ENCODE measurements at regions not wholly inside any gene's neighbourhood (a gene's known extent, or its start where the extent isn't known, plus 50 kb on each side); places are given as distances from the start of the nearest gene placed in this dataset.
"Not testable (repeated sequence)": the region's sequence is repeated elsewhere in the genome, so short reads cannot be mapped to it uniquely, and the experiment has no call there.

DNA sequence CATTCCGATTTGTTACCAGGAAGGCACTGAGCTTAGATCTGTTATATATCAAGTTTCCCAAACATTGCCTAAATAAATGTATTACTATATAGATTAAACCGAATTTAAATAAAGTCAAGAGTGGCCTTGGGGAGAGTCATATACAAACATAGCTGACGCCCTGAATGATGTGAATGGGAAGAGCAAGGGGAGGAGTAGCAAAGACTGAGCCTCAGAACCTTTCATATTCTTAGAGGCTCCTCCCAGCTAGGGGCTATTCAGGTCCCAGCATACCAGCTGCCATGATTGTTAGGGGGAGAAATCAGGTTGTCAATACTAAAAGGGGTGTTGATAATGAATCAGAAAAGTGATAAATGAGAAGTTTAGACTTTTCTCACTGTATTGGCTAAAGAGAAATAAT, 64.7 kb upstream of the ITGB1 start:
- Histone ChIP-seq H3K9ac (ENCODE audit: low read length in 2 of 2) (no peak overlapping the region), H3K4me1 (ENCODE audit: control insufficient read depth, insufficient read depth, low read length) (peaks cover 4% of the 10 kb centered on the region), H3K4me3 (ENCODE audit: low read length in 2 of 2) (no peak overlapping the region), H3K27me3 (ENCODE audit: control insufficient read depth in 1 of 2, insufficient read depth in 2 of 2, low read length in 2 of 2) (no peaks in the 10 kb centered on the region), H3K9me3 (ENCODE audit: control insufficient read depth in 2 of 2, low read length in 2 of 2) (no peaks in the 10 kb centered on the region), H3K27ac (ENCODE audit: low read length) (no peak overlapping the region), H3K36me3 (ENCODE audit: control insufficient read depth in 2 of 2, insufficient read depth in 2 of 2, low read length in 2 of 2) (no peaks in the 10 kb centered on the region)

- Histone ChIP-seq H3K4me1 (ENCODE audit: control insufficient read depth, insufficient read depth, low read length) (peaks cover 4% of the 10 kb centered on the region), H3K36me3 (ENCODE audit: control insufficient read depth in 2 of 2, insufficient read depth in 2 of 2, low read length in 2 of 2) (no peaks in the 10 kb centered on the region), H3K9me3 (ENCODE audit: control insufficient read depth in 2 of 2, low read length in 2 of 2) (no peaks in the 10 kb centered on the region), H3K27me3 (ENCODE audit: control insufficient read depth in 1 of 2, insufficient read depth in 2 of 2, low read length in 2 of 2) (no peaks in the 10 kb centered on the region), H3K4me3 (ENCODE audit: low read length in 2 of 2) (no peak overlapping the region), H3K27ac (ENCODE audit: low read length) (no peak overlapping the region), H3K9ac (ENCODE audit: low read length in 2 of 2) (no peak overlapping the region)
Observed at GRCh38 chr10:33022090-33022489, 64.1 kb upstream of the ITGB1 start.

DNA sequence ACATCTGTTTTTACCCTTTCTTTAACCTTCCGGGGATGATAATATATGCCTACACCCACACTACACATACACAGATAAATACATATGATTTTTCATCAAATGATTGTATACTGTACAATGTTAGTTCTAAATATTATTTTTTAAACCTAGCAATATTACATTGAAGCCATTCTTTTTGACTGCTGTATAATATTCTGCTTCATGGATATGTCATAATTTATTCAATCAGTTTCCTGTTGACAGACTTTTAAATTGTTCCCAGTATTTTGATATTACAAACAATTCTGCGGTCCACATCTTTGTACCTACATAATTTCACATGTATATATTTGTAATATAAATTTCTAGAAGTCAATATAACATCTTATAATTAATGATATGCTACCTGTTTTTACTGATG, 59.0 kb upstream of the ITGB1 start:
- no peak overlapping the region for H3K9ac ChIP-seq (ENCODE audit: low read length in 2 of 2)
- no peaks in the 10 kb centered on the region for H3K27me3 ChIP-seq (ENCODE audit: control insufficient read depth in 1 of 2, insufficient read depth in 2 of 2, low read length in 2 of 2)
- no peaks in the 10 kb centered on the region for H3K9me3 ChIP-seq (ENCODE audit: control insufficient read depth in 2 of 2, low read length in 2 of 2)
- no peaks in the 10 kb centered on the region for H3K36me3 ChIP-seq (ENCODE audit: control insufficient read depth in 2 of 2, insufficient read depth in 2 of 2, low read length in 2 of 2)
- H3K4me1 ChIP-seq (ENCODE audit: control insufficient read depth, insufficient read depth, low read length): no peaks in the 10 kb centered on the region
- no peak overlapping the region for H3K27ac ChIP-seq (ENCODE audit: low read length)
- H3K4me3 ChIP-seq (ENCODE audit: low read length in 2 of 2): no peak overlapping the region

- no peaks in the 10 kb centered on the region for H3K36me3 ChIP-seq (ENCODE audit: control insufficient read depth in 2 of 2, insufficient read depth in 2 of 2, low read length in 2 of 2)
- no peak overlapping the region for H3K9ac ChIP-seq (ENCODE audit: low read length in 2 of 2)
- H3K9me3 ChIP-seq (ENCODE audit: control insufficient read depth in 2 of 2, low read length in 2 of 2): no peaks in the 10 kb centered on the region
- no peak overlapping the region for H3K4me3 ChIP-seq (ENCODE audit: low read length in 2 of 2)
- no peaks in the 10 kb centered on the region for H3K4me1 ChIP-seq (ENCODE audit: control insufficient read depth, insufficient read depth, low read length)
- H3K27ac ChIP-seq (ENCODE audit: low read length): no peak overlapping the region
- H3K27me3 ChIP-seq (ENCODE audit: control insufficient read depth in 1 of 2, insufficient read depth in 2 of 2, low read length in 2 of 2): no peaks in the 10 kb centered on the region
Observed at GRCh38 chr10:33015761-33016547, 57.9 kb upstream of the ITGB1 start.

DNA sequence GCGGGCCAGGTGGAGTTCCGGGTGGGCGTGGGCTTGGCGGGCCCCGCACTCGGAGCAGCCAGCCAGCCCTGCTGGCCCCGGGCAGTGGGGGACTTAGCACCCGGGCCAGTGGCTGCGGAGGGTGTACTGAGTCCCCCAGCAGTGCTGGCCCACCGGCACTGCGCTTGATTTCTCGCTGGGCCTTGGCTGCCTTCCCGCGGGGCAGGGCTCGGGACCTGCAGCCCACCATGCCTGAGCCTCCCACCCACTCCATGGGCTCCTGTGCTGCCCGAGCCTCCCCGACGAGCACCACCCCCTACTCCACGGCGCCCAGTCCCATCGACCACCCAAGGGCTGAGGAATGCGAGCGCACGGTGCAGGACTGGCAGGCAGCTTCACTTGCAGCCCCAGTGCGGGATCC, 55.3 kb upstream of the ITGB1 start:
- H3K4me1 ChIP-seq (ENCODE audit: control insufficient read depth, insufficient read depth, low read length); H3K9me3 ChIP-seq (ENCODE audit: control insufficient read depth in 2 of 2, low read length in 2 of 2); H3K27me3 ChIP-seq (ENCODE audit: control insufficient read depth in 1 of 2, insufficient read depth in 2 of 2, low read length in 2 of 2); H3K4me3 ChIP-seq (ENCODE audit: low read length in 2 of 2); H3K36me3 ChIP-seq (ENCODE audit: control insufficient read depth in 2 of 2, insufficient read depth in 2 of 2, low read length in 2 of 2); H3K9ac ChIP-seq (ENCODE audit: low read length in 2 of 2); H3K27ac ChIP-seq (ENCODE audit: low read length): not testable (repeated sequence)

DNA sequence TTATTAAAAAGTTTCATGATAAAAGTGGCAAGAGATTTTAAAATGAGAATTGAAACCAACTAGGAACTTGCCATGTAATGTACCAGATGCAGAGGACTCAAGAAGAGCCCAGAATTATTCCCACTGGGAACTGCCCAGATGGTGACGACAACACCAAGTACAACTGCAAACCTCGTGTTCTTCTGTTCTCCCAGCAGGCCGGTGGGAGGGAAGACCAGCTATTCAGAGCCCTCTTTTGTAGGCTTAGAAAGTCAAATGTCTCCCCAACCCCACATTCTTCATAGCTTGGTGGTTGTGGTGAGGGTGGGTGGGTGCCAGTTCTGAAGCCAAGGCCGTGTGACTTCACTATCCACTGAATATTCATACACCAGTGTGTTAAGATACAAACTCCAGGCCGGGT, 54.3 kb upstream of the ITGB1 start:
- no peaks in the 10 kb centered on the region for H3K4me1 ChIP-seq (ENCODE audit: control insufficient read depth, insufficient read depth, low read length)
- H3K36me3 ChIP-seq (ENCODE audit: control insufficient read depth in 2 of 2, insufficient read depth in 2 of 2, low read length in 2 of 2): no peaks in the 10 kb centered on the region
- H3K4me3 ChIP-seq (ENCODE audit: low read length in 2 of 2): no peak overlapping the region
- H3K9me3 ChIP-seq (ENCODE audit: control insufficient read depth in 2 of 2, low read length in 2 of 2): no peaks in the 10 kb centered on the region
- H3K9ac ChIP-seq (ENCODE audit: low read length in 2 of 2): no peak overlapping the region
- no peak overlapping the region for H3K27ac ChIP-seq (ENCODE audit: low read length)
- H3K27me3 ChIP-seq (ENCODE audit: control insufficient read depth in 1 of 2, insufficient read depth in 2 of 2, low read length in 2 of 2): no peaks in the 10 kb centered on the region

GRCh38 chr10:33010132-33011037, 52.4 kb upstream of the ITGB1 start:
- no peaks in the 10 kb centered on the region for H3K27me3 ChIP-seq (ENCODE audit: control insufficient read depth in 1 of 2, insufficient read depth in 2 of 2, low read length in 2 of 2)
- H3K27ac ChIP-seq (ENCODE audit: low read length): no peak overlapping the region
- peaks cover 4% of the 10 kb centered on the region for H3K4me1 ChIP-seq (ENCODE audit: control insufficient read depth, insufficient read depth, low read length)
- H3K9ac ChIP-seq (ENCODE audit: low read length in 2 of 2): no peak overlapping the region
- no peaks in the 10 kb centered on the region for H3K36me3 ChIP-seq (ENCODE audit: control insufficient read depth in 2 of 2, insufficient read depth in 2 of 2, low read length in 2 of 2)
- no peak overlapping the region for H3K4me3 ChIP-seq (ENCODE audit: low read length in 2 of 2)
- H3K9me3 ChIP-seq (ENCODE audit: control insufficient read depth in 2 of 2, low read length in 2 of 2): no peaks in the 10 kb centered on the region

GRCh38 chr10:33009244-33010131, 51.5 kb upstream of the ITGB1 start:
- no peaks in the 10 kb centered on the region for H3K36me3 ChIP-seq (ENCODE audit: control insufficient read depth in 2 of 2, insufficient read depth in 2 of 2, low read length in 2 of 2)
- no peaks in the 10 kb centered on the region for H3K9me3 ChIP-seq (ENCODE audit: control insufficient read depth in 2 of 2, low read length in 2 of 2)
- no peak overlapping the region for H3K4me3 ChIP-seq (ENCODE audit: low read length in 2 of 2)
- H3K27ac ChIP-seq (ENCODE audit: low read length): no peak overlapping the region
- no peak overlapping the region for H3K9ac ChIP-seq (ENCODE audit: low read length in 2 of 2)
- H3K27me3 ChIP-seq (ENCODE audit: control insufficient read depth in 1 of 2, insufficient read depth in 2 of 2, low read length in 2 of 2): no peaks in the 10 kb centered on the region
- H3K4me1 ChIP-seq (ENCODE audit: control insufficient read depth, insufficient read depth, low read length): peaks cover 8% of the 10 kb centered on the region

DNA sequence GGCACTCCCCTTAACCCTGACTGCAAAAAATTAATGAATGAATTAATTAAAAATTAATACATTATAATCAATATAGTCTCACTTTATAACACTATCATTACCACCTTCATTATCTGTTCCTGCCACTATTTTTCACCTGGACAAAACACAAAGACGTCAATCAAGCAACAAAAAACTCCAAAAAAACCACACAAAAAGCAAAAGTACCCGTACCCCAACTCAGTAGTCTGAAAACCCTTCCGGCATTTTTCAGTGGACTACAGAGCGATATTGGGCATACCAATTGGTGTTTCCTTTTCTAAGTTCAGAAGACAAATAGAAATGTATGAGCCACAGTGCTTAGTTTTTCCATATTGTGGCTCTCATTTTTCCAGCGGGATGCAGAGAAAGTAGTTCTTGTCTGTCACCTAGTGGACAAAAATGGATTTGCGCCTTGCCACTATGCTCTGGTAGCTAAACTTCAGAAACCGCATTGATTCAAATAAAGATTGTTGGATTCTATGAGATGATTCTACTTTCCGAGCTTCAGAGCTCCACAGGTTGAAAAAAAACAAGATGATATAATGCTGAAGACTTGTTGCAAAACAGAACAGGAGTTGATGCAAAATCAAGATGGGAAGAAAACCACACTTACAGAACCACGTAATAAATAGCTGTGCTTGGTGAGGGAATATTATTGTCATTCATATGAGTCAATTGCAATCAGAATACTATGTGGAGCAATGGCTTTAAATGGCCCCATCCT, 50.6 kb upstream of the ITGB1 start:
- Histone ChIP-seq H3K4me1 (ENCODE audit: control insufficient read depth, insufficient read depth, low read length) (peaks cover 8% of the 10 kb centered on the region), H3K27ac (ENCODE audit: low read length) (no peak overlapping the region), H3K9ac (ENCODE audit: low read length in 2 of 2) (no peak overlapping the region), H3K4me3 (ENCODE audit: low read length in 2 of 2) (no peak overlapping the region), H3K9me3 (ENCODE audit: control insufficient read depth in 2 of 2, low read length in 2 of 2) (no peaks in the 10 kb centered on the region), H3K36me3 (ENCODE audit: control insufficient read depth in 2 of 2, insufficient read depth in 2 of 2, low read length in 2 of 2) (no peaks in the 10 kb centered on the region), H3K27me3 (ENCODE audit: control insufficient read depth in 1 of 2, insufficient read depth in 2 of 2, low read length in 2 of 2) (no peaks in the 10 kb centered on the region)

Measured in stomach smooth muscle (tissue), 2 donors.